Left lung (tissue), 4 donors: ENCODE measurements at regions not wholly inside any gene's neighbourhood (a gene's known extent, or its start where the extent isn't known, plus 50 kb on each side); places are given as distances from the start of the nearest gene placed in this dataset.

Experiments used
- ATAC-seq: fragments of 200-7000 bp; cut with Tn5 transposase; one replicate; pipeline ENCODE4 v1.9.1; 2020; ENCODE audit warnings: moderate library complexity
- DNase-seq, 4 donors: peaks; one replicate each; pipeline ENCODE4 v3.0.0-alpha.2; 2013 to 2020
- H3K27ac ChIP-seq, 2 donors: fragments of 200-600 bp; sonication (generic) in 1 of 2; one replicate each; pipeline versions ENCODE4 v1.5.0 to v1.8.0; 2020 to 2021
- H3K27me3 ChIP-seq, 2 donors: fragments of 200-600 bp; sonication (generic) in 1 of 2; one replicate each; pipeline versions ENCODE4 v1.5.0 to v1.8.0; 2020 to 2021
- H3K36me3 ChIP-seq, 2 donors: fragments of 200-600 bp; sonication (generic) in 1 of 2; one replicate each; pipeline versions ENCODE4 v1.5.0 to v1.8.0; 2020 to 2021
- H3K4me1 ChIP-seq, 2 donors: fragments of 200-600 bp; one replicate each; pipeline ENCODE4 v1.8.0; 2021
- H3K4me3 ChIP-seq, 2 donors: fragments of 200-600 bp; sonication (generic) in 1 of 2; one replicate each; pipeline versions ENCODE4 v1.5.0 to v1.8.0; 2020 to 2021; ENCODE audit warnings: mild to moderate bottlenecking in 1 of 2
- H3K9me3 ChIP-seq, 2 donors: fragments of 200-600 bp; sonication (generic) in 1 of 2; one replicate each; pipeline versions ENCODE4 v1.5.0 to v1.8.0; 2020 to 2021
- intact Hi-C, 2 donors: fragments of 100-400 bp; cut with DNase I; formaldehyde crosslinking; loops; one replicate each; pipeline versions ENCODE4 v1.11.2 to v1.14.2; 2022
- TF ChIP-seq, protein P1 (sequence below), 2 donors: fragments of 200-600 bp; sonication (generic) in 1 of 2; IDR thresholded peaks; one replicate each; pipeline versions ENCODE4 v1.5.0 to v1.8.0; 2021; ENCODE audit warnings: antibody characterized with exemption in 2 of 2
- donor health status: DM: no; HTN: yes; CAD: no.
- donor health status: DM: no; HTN: no; CAD: no.

DNA sequence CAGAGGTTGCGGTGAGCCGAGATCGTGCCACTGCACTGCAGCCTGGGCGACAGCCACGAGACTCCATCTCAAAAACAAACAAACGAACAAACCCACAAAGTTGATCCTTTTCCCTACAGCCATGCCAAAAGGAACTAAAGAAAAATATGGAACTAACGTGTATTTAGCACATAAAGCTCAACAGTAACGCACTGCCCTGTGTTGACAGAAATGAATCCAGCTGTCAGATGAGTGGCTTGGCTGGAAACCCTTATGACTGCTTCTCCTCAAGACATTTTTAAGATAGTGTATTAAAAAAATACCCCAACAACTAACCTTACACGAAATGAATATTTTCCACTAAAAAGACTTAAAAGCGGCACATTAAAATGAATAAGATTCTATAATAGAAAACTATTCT lies 62.9 kb upstream of the TUBA3E start:
- no peak for ATAC-seq
- Histone ChIP-seq H3K27me3 (peaks cover 0 to 55% of the 10 kb centered on the region in 2 donors), H3K36me3 (no peaks in the 10 kb centered on the region), H3K9me3 (no peaks in the 10 kb centered on the region), H3K4me1 (no peaks in the 10 kb centered on the region), H3K27ac (no peak overlapping the region), H3K4me3 (no peak overlapping the region)
- intact Hi-C loops: no loop called here
- DNase-seq: peak in 1 of 4 donors; percentile 45
- TF ChIP-seq, protein P1, sequence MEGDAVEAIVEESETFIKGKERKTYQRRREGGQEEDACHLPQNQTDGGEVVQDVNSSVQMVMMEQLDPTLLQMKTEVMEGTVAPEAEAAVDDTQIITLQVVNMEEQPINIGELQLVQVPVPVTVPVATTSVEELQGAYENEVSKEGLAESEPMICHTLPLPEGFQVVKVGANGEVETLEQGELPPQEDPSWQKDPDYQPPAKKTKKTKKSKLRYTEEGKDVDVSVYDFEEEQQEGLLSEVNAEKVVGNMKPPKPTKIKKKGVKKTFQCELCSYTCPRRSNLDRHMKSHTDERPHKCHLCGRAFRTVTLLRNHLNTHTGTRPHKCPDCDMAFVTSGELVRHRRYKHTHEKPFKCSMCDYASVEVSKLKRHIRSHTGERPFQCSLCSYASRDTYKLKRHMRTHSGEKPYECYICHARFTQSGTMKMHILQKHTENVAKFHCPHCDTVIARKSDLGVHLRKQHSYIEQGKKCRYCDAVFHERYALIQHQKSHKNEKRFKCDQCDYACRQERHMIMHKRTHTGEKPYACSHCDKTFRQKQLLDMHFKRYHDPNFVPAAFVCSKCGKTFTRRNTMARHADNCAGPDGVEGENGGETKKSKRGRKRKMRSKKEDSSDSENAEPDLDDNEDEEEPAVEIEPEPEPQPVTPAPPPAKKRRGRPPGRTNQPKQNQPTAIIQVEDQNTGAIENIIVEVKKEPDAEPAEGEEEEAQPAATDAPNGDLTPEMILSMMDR (IDR thresholded peaks at IDR 0.05): no peak

GRCh38 chr2:130259594-130259993 lies 61.4 kb upstream of the TUBA3E start:
- TF ChIP-seq, protein P1 (IDR thresholded peaks at IDR 0.05): no peak
- no peaks in the 10 kb centered on the region for H3K4me1 ChIP-seq
- H3K4me3 ChIP-seq: no peak overlapping the region
- ATAC-seq: no peak
- intact Hi-C loops: no loop called here
- H3K36me3 ChIP-seq: no peaks in the 10 kb centered on the region
- no peak overlapping the region for H3K27ac ChIP-seq
- no peaks in the 10 kb centered on the region for H3K9me3 ChIP-seq
- DNase-seq: no peak
- H3K27me3 ChIP-seq: peaks cover 0 to 61% of the 10 kb centered on the region in 2 donors

- no peaks in the 10 kb centered on the region for H3K9me3 ChIP-seq
- intact Hi-C loops: no loop called here
- DNase-seq: no peak
These were observed 60.1 kb upstream of the TUBA3E start for GRCh38 chr2:130258356-130258755.

DNA sequence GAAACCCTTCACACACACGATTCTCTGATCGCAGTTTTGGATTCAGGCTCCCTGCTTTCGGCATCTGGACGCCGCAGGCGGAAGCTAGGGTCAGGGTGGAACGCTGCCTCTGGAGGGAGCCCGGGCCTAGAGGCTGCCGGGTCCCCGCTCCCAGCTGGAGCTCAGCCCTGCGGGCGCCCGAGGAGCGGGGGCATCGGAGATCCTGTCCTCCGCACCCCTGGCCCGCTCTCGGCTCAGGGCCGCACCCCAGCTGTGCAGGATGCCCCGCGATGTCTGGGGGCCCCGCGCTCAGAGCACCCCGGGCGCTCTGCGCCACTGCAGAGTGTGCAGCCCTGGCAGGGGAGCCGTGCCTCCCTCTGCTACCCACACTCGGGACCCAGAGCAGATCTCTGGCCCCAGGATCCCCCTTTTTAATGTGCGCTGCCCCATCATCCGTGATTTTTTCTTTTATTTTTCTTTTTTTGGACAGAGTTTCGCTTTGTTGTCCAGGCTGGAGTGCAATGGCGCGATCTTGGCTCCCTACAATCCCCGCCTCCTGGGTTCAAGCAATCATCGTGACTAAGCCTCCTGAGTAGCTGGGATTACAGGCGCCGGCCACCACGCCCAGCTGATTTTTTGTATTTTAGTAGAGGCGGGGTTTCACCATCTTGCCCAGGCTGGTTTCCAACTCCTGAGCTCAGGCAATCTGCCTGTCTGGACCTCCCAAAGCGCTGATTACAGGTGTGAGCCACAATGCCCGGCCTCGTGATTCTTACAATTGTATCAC lies 54.8 kb upstream of the TUBA3E start:
- peaks cover 10 to 88% of the 10 kb centered on the region in 2 donors for H3K27me3 ChIP-seq
- no peaks in the 10 kb centered on the region for H3K9me3 ChIP-seq
- peak overlapping the region in 1 of 2 donors; percentile 5 for H3K4me3 ChIP-seq
- no peak overlapping the region for H3K27ac ChIP-seq
- TF ChIP-seq, protein P1 (IDR thresholded peaks at IDR 0.05): no peak
- DNase-seq (peak in 1 of 4 donors; percentile 70), ATAC-seq (peak; percentile 80)
- intact Hi-C loops: no loop called here
- no peaks in the 10 kb centered on the region for H3K4me1 ChIP-seq
- no peaks in the 10 kb centered on the region for H3K36me3 ChIP-seq

More at GRCh38 chr2:130258356-130258755, 60.1 kb upstream of the TUBA3E start:
- Histone ChIP-seq H3K4me1 (no peaks in the 10 kb centered on the region), H3K27ac (no peak overlapping the region), H3K4me3 (no peak overlapping the region), H3K36me3 (no peaks in the 10 kb centered on the region), H3K27me3 (peaks cover 0 to 73% of the 10 kb centered on the region in 2 donors)
- TF ChIP-seq, protein P1 (IDR thresholded peaks at IDR 0.05): no peak
- no peak for ATAC-seq

DNA sequence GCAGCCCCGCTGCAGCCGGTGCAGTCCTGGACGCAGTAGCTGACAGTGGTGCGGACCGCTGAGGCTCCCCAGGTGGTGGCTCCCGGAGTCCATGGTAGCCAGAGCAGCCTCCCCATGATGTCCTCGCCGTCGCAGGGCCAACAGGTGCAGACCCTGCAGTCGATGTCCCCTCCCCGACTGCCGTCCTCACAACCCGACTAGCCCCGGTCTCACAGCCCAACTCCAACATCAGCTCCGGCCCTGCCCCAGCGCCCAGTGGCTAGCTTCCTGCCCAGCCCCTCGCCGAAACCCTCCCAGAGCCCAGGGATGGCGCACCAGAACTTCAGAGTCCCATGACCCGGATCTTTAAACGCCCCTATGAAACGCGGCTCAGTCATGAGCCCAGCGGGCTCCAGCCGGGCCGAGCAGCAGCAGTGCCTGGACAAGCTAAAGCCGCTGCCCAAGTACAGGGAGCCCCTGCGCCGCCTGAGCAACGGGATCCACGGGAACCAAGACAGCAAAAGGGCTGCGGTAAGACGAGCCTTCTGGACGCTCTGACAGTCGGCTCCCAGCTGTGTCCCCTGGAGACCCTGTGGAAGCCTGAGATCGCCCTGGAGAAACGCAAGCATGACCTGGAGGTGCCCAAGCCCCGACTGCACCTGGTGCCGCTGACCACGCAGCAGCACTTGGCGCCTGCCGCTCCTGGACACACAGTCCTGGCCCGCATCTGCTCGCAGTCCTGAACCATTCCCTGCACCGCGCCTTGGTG lies 53.8 kb upstream of the TUBA3E start:
- Histone ChIP-seq H3K27me3 (peaks cover 10 to 82% of the 10 kb centered on the region in 2 donors), H3K9me3 (no peaks in the 10 kb centered on the region), H3K27ac (no peak overlapping the region), H3K36me3 (no peaks in the 10 kb centered on the region), H3K4me1 (no peaks in the 10 kb centered on the region), H3K4me3 (no peak overlapping the region)
- intact Hi-C loops: no loop called here
- TF ChIP-seq, protein P1 (IDR thresholded peaks at IDR 0.05): no peak
- ATAC-seq: peak; percentile 54
- peak in 1 of 4 donors; percentile 74 for DNase-seq
